Transverse colon (tissue), 4 donors: ENCODE measurements at regions not wholly inside any gene's neighbourhood (a gene's known extent, or its start where the extent isn't known, plus 50 kb on each side); places are given as distances from the start of the nearest gene placed in this dataset.

Source experiments
- DNase-seq: peaks from one replicate; pipeline ENCODE4 v3.0.0-alpha.2; 2019
- H3K27ac ChIP-seq, 4 donors: fragments of 200-600 bp; sonication (generic); 2 replicates each; pipeline ENCODE4 v1.5.1; 2016 to 2018; ENCODE audit warnings: inconsistent platforms in 4 of 4
- H3K27me3 ChIP-seq: fragments of 200-600 bp; sonication (generic); 2 replicates; pipeline ENCODE4 v1.5.1; 2017; ENCODE audit warnings: inconsistent platforms
- H3K36me3 ChIP-seq, 4 donors: fragments of 200-600 bp; sonication (generic); 2 replicates each; pipeline ENCODE4 v1.5.1; 2017 to 2019; ENCODE audit warnings: inconsistent platforms in 4 of 4
- H3K4me1 ChIP-seq, 4 donors: fragments of 200-600 bp; sonication (generic); 2 replicates each; pipeline ENCODE4 v1.5.1; 2017 to 2020; ENCODE audit warnings: inconsistent platforms in 4 of 4
- H3K4me3 ChIP-seq, 4 donors: fragments of 200-600 bp; sonication (generic); 1 replicate in 1 of 4; 2 replicates in 3 of 4; pipeline versions ENCODE4 v1.5.1 to v1.6.1; 2017 to 2019; ENCODE audit warnings: inconsistent platforms in 4 of 4
- H3K9me3 ChIP-seq, 2 donors: fragments of 200-600 bp; sonication (generic); 2 replicates each; pipeline ENCODE4 v1.5.1; 2017 to 2019; ENCODE audit warnings: inconsistent platforms in 2 of 2
- EP300 ChIP-seq: sonication (generic); formaldehyde crosslinking; IDR thresholded peaks from one replicate; pipeline ENCODE4 v1.6.1; 2017; ENCODE audit warnings: antibody characterized with exemption, low read depth
- POLR2A ChIP-seq: fragments of 450-650 bp; IDR thresholded peaks from one replicate; pipeline ENCODE4 v1.6.1; 2016; ENCODE audit warnings: antibody characterized with exemption, mild to moderate bottlenecking, moderate library complexity
- POLR2AphosphoS5 ChIP-seq, 3 donors: sonication (generic); formaldehyde crosslinking; IDR thresholded peaks; one replicate each; pipeline ENCODE4 v1.6.1; 2016; ENCODE audit warnings: antibody characterized with exemption in 3 of 3
- WGBS, 2 donors: methylation state at CpG; one replicate each; pipeline ENCODE4 v1.1.5; 2018; ENCODE audit warnings: low coverage in 1 of 2; 5-methylcytosine and 5-hydroxymethylcytosine counted together
- in situ Hi-C, 4 donors: fragments of 200-750 bp; cut with MboI; loops; one replicate each; pipeline versions ENCODE4 v1.15.0 to v1.15.1; 2017; ENCODE audit warnings: low sequenced_read_pairs in 3 of 4, low pct_ligation_motif_present in 1 of 4, low pct_unique_long_range_greater_than_20kb in 1 of 4
- intact Hi-C: fragments of 100-400 bp; cut with DNase I; formaldehyde crosslinking; loops from one replicate; pipeline ENCODE4 v1.15.1; 2023; ENCODE audit warnings: low total_unique reads
- TF ChIP-seq, protein P1 (sequence below), 5 experiments: fragments of 200-600 bp in 3 of 5; fragments of 450-650 bp in 2 of 5; sonication (generic) in 3 of 5; IDR thresholded peaks; 1 replicate in 2 of 5; 2 replicates in 3 of 5; pipeline ENCODE4 v1.5.1; 2016 to 2017; ENCODE audit warnings: antibody characterized with exemption in 5 of 5, inconsistent platforms in 3 of 5, mild to moderate bottlenecking in 2 of 5, moderate library complexity in 1 of 5

DNA sequence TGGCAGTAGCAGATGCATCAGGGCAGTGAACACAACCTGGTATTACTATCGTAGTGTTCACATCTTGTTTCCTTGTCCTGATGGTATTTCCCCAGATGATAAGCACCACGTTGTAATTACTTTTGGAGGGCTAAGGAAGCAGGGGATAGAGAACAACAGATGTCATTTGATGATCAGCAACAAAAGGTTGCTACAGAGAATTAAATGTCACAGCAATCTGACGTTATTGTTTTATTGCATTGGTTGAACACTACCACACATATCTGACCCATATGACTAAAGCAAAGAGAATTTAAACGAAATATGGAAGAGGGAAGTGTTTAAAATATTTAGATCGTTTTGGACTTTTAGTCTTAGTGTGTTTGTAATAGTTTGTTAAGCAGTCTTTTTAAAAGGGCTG, 408.3 kb downstream of the SH3GL2 start:
- peak overlapping the region; percentile 9 to 67 (median 50) for H3K27ac ChIP-seq
- peaks cover 0 to 26% (median 13%) of the 10 kb centered on the region in 4 donors for H3K4me1 ChIP-seq
- H3K4me3 ChIP-seq: no peak overlapping the region
- H3K9me3 ChIP-seq: no peaks in the 10 kb centered on the region
- in situ Hi-C loops (no loop called here), intact Hi-C loops (no loop called here)
- WGBS, 2 donors: 19 to 21% methylated on average over 5 of the region's 5 CpGs
- H3K27me3 ChIP-seq: no peaks in the 10 kb centered on the region
- TF ChIP-seq POLR2AphosphoS5 (IDR thresholded peaks at IDR 0.05) (peak in 1 of 3 donors; percentile 38), EP300 (no peak), POLR2A (no peak)
- TF ChIP-seq, protein P1, sequence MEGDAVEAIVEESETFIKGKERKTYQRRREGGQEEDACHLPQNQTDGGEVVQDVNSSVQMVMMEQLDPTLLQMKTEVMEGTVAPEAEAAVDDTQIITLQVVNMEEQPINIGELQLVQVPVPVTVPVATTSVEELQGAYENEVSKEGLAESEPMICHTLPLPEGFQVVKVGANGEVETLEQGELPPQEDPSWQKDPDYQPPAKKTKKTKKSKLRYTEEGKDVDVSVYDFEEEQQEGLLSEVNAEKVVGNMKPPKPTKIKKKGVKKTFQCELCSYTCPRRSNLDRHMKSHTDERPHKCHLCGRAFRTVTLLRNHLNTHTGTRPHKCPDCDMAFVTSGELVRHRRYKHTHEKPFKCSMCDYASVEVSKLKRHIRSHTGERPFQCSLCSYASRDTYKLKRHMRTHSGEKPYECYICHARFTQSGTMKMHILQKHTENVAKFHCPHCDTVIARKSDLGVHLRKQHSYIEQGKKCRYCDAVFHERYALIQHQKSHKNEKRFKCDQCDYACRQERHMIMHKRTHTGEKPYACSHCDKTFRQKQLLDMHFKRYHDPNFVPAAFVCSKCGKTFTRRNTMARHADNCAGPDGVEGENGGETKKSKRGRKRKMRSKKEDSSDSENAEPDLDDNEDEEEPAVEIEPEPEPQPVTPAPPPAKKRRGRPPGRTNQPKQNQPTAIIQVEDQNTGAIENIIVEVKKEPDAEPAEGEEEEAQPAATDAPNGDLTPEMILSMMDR (IDR thresholded peaks at IDR 0.05): no peak
- no peaks in the 10 kb centered on the region for H3K36me3 ChIP-seq
- DNase-seq: no peak

DNA sequence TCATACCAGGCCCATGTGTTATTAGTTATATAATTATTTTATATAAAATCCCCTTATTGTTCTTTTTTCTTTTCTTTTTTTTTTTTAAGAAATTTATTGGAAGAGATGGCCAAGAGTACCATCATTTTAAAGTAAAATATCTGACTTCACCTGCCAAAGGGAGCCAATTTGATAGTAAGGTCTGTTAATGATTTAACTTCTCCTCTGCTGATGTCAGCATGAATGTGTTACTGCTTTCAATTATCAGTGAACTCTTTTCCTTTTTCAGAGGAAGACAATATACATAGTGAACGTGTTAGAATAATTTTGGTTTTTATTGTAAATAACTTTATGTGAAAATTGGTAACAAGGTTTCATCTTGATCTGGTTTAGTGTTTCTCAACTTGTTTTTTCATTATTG, 409.6 kb downstream of the SH3GL2 start:
- no peaks in the 10 kb centered on the region for H3K36me3 ChIP-seq
- in situ Hi-C loops: no loop called here
- 36 to 37% methylated on average over 1 of the region's 1 CpG for whole genome bisulfite sequencing, 2 donors

DNA sequence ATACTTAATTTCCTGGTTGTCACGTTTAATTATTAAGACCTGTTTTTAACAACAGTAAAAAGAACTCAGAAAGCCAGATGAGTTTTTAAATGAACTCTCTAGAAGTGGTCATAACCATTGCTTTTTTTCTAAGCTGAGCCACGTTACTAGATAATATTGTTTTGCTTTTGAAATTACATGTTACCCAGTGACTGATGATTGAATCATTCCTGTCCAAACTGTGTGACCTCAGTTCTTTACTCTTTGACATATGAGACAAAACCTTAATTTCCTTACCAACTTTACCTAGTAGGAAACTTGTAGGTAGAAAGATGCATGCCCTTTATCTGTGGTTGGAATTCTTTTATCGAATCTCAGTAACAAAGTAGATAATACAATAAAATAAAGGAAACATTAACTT, 411.7 kb downstream of the SH3GL2 start:
- DNase-seq: no peak
- intact Hi-C loops: no loop called here
- in situ Hi-C loops: no loop called here
- no peaks in the 10 kb centered on the region for H3K36me3 ChIP-seq
- TF ChIP-seq POLR2AphosphoS5 (IDR thresholded peaks at IDR 0.05): no peak
- TF ChIP-seq POLR2A: no peak
- TF ChIP-seq, protein P1 (IDR thresholded peaks at IDR 0.05): no peak
- TF ChIP-seq EP300: no peak
- WGBS, 2 donors: 79 to 82% methylated on average over 2 to 3 of the region's 3 CpGs
- peaks cover 6 to 56% (median 27%) of the 10 kb centered on the region in 4 donors for H3K4me1 ChIP-seq
- no peaks in the 10 kb centered on the region for H3K9me3 ChIP-seq
- no peaks in the 10 kb centered on the region for H3K27me3 ChIP-seq
- no peak overlapping the region for H3K4me3 ChIP-seq
- H3K27ac ChIP-seq: no peak overlapping the region

More for the DNA sequence above, 409.6 kb downstream of the SH3GL2 start:
- Histone ChIP-seq H3K9me3 (no peaks in the 10 kb centered on the region), H3K4me3 (no peak overlapping the region), H3K27ac (peak overlapping the region in 2 of 4 donors; percentile 20 to 56), H3K4me1 (peaks cover 0 to 37% (median 20%) of the 10 kb centered on the region in 4 donors), H3K27me3 (no peaks in the 10 kb centered on the region)
- no peak for DNase-seq
- no peak for TF ChIP-seq POLR2A
- TF ChIP-seq, protein P1 (IDR thresholded peaks at IDR 0.05): no peak
- TF ChIP-seq POLR2AphosphoS5 (IDR thresholded peaks at IDR 0.05): no peak
- TF ChIP-seq EP300: no peak
- intact Hi-C loops: no loop called here

DNA sequence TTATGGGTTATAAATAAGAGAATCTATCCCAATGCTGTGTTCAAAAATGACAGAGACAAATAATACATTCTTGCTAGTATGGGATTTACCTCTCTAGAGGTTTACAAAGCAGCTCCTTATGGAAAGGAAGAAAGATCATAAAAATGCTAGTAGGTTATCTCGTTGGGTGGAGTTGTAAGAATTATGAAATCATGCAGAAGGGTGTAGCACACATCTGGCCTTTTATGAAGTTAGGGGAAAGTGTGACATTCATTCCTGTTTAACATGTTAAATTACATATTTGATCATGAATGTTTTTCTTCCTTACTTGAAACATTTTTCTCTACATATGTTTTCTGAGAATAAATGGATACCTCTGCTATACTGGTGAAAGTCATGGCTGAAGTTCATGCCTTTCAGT, 414.2 kb downstream of the SH3GL2 start:
- intact Hi-C loops: no loop called here

More for the DNA sequence above, 414.2 kb downstream of the SH3GL2 start:
- no peak for DNase-seq
- no peaks in the 10 kb centered on the region for H3K27me3 ChIP-seq
- H3K9me3 ChIP-seq: no peaks in the 10 kb centered on the region
- H3K36me3 ChIP-seq: no peaks in the 10 kb centered on the region
- in situ Hi-C loops: no loop called here
- peak overlapping the region; percentile 32 to 61 (median 46) for H3K27ac ChIP-seq
- TF ChIP-seq, protein P1 (IDR thresholded peaks at IDR 0.05): no peak
- TF ChIP-seq POLR2AphosphoS5 (IDR thresholded peaks at IDR 0.05): peak in 1 of 3 donors; percentile 55
- TF ChIP-seq POLR2A: no peak
- WGBS, 2 donors: 27 to 37% methylated on average over 1 of the region's 1 CpG
- peaks cover 4 to 41% (median 19%) of the 10 kb centered on the region in 4 donors for H3K4me1 ChIP-seq
- no peak overlapping the region for H3K4me3 ChIP-seq
